ENCODE measurements at regions not wholly inside any gene's neighbourhood (a gene's known extent, or its start where the extent isn't known, plus 50 kb on each side); places are given as distances from the start of the nearest gene placed in this dataset.

- Histone ChIP-seq H3K36me3 (no peaks in the 10 kb centered on the region), H3K4me1 (no peaks in the 10 kb centered on the region), H3K27ac (replicated peaks) (no peak overlapping the region), H3K27me3 (ENCODE audit: low read depth) (no peaks in the 10 kb centered on the region), H3K9me3 (replicated peaks) (no peaks in the 10 kb centered on the region), H3K4me3 (no peak overlapping the region)
- intact Hi-C loops (cut with micrococcal nuclease), result no loop called here
- TF ChIP-seq CTCF (IDR thresholded peaks at IDR 0.05; ENCODE audit: borderline replicate concordance), result no peak
- no peak for DNase-seq
Observed at GRCh38 chr12:90888316-90888715, 66.7 kb downstream of the CCER1 start.

- no peak for DNase-seq
- no peaks in the 10 kb centered on the region for H3K36me3 ChIP-seq
- H3K4me3 ChIP-seq, result no peak overlapping the region
- intact Hi-C loops (cut with micrococcal nuclease), result no loop called here
- no peaks in the 10 kb centered on the region for H3K4me1 ChIP-seq
- no peaks in the 10 kb centered on the region for H3K27me3 ChIP-seq (ENCODE audit: low read depth)
- no peak for TF ChIP-seq CTCF (IDR thresholded peaks at IDR 0.05; ENCODE audit: borderline replicate concordance)
- no peak overlapping the region for H3K27ac ChIP-seq (replicated peaks)
- no peaks in the 10 kb centered on the region for H3K9me3 ChIP-seq (replicated peaks)
Observed at GRCh38 chr12:90883456-90883855, 71.5 kb downstream of the CCER1 start.

GRCh38 chr12:90871726-90872096, 83.3 kb downstream of the CCER1 start:
- no peak for TF ChIP-seq CTCF (IDR thresholded peaks at IDR 0.05; ENCODE audit: borderline replicate concordance)
- Histone ChIP-seq H3K4me3 (no peak overlapping the region), H3K27ac (replicated peaks) (no peak overlapping the region), H3K4me1 (no peaks in the 10 kb centered on the region), H3K9me3 (replicated peaks) (peaks cover 4% of the 10 kb centered on the region), H3K27me3 (ENCODE audit: low read depth) (no peaks in the 10 kb centered on the region), H3K36me3 (no peaks in the 10 kb centered on the region)
- DNase-seq, result no peak
- intact Hi-C loops (cut with micrococcal nuclease), result no loop called here

- Histone ChIP-seq H3K4me3 (no peak overlapping the region), H3K9me3 (replicated peaks) (peaks cover 4% of the 10 kb centered on the region), H3K27ac (replicated peaks) (no peak overlapping the region), H3K4me1 (no peaks in the 10 kb centered on the region), H3K27me3 (ENCODE audit: low read depth) (no peaks in the 10 kb centered on the region), H3K36me3 (no peaks in the 10 kb centered on the region)
- intact Hi-C loops (cut with micrococcal nuclease), result no loop called here
- no peak for TF ChIP-seq CTCF (IDR thresholded peaks at IDR 0.05; ENCODE audit: borderline replicate concordance)
- no peak for DNase-seq
Observed at GRCh38 chr12:90870971-90871725, 83.8 kb downstream of the CCER1 start.

GRCh38 chr12:90868626-90869025, 86.3 kb downstream of the CCER1 start:
- intact Hi-C loops (cut with micrococcal nuclease), result no loop called here
- TF ChIP-seq CTCF (IDR thresholded peaks at IDR 0.05; ENCODE audit: borderline replicate concordance), result no peak
- no peak for DNase-seq
- Histone ChIP-seq H3K4me1 (no peaks in the 10 kb centered on the region), H3K36me3 (no peaks in the 10 kb centered on the region), H3K9me3 (replicated peaks) (no peaks in the 10 kb centered on the region), H3K4me3 (no peak overlapping the region), H3K27ac (replicated peaks) (no peak overlapping the region), H3K27me3 (ENCODE audit: low read depth) (no peaks in the 10 kb centered on the region)

Data from left ventricle myocardium inferior (tissue), 1 donor.